K562 (cell line): ENCODE measurements at regions not wholly inside any gene's neighbourhood (a gene's known extent, or its start where the extent isn't known, plus 50 kb on each side); places are given as distances from the start of the nearest gene placed in this dataset.

Experiments used
- ATAC-seq: fragments of 200-7000 bp; cut with Tn5 transposase; 3 replicates; pipeline ENCODE4 v1.9.1; 2020; ENCODE audit warnings: moderate library complexity
- BruUV-seq: library from RNA; stranded (reverse); fragments of 400-500 nt; replicated peaks from 2 replicates; lab custom pipeline; 2021; lab: Mats Ljungman, UMichigan
- CTCF ChIA-PET: fragments of 300-600 bp; formaldehyde crosslinking; extraction: SDS; loops from one replicate; lab custom pipeline; 2021; ENCODE audit warnings: low intra/inter-chr PET ratio; lab: Yijun Ruan, JAX
- POLR2A ChIA-PET: fragments of 300-600, 350-650 bp; sonication (Branson Sonifier 250); formaldehyde crosslinking; extraction: SDS; loops from one replicate; lab custom pipeline; 2021; ENCODE audit warnings: antibody characterized with exemption, inconsistent platforms; lab: Yijun Ruan, JAX
- DNase-seq, 4 experiments: peaks; one replicate each; pipeline versions ENCODE4 v3.0.0 to v3.0.0-alpha.2; 2011 to 2018; ENCODE audit warnings: low spot score in 3 of 4, mixed read lengths in 3 of 4; ENCODE audit errors: extremely low read depth in 1 of 4
- FAIRE-seq: peaks from 2 replicates; lab custom pipeline; 2011; peaks lifted over from hg19 to GRCh38; lab: Jason Lieb, UNC
- H2AFZ ChIP-seq: 2 replicates; pipeline ENCODE4 v1.6.0; 2011; ENCODE audit warnings: low read depth, low read length, control low read depth, inconsistent platforms
- H3K27ac ChIP-seq: fragments of 200-600 bp; 3 replicates; pipeline ENCODE4 v1.8.0; 2011; ENCODE audit warnings: low read depth, mild to moderate bottlenecking, control low read depth, inconsistent platforms, low read length, moderate library complexity, mixed read lengths; ENCODE audit errors: extremely low read depth
- H3K27me3 ChIP-seq, 2 experiments: fragments of 300-600 bp in 1 of 2; 2 replicates in 1 of 2; 3 replicates in 1 of 2; pipeline versions ENCODE4 v1.6.0 to v1.8.0; 2011; ENCODE audit warnings: inconsistent platforms in 2 of 2, low read length in 2 of 2, mild to moderate bottlenecking in 1 of 2, mixed read lengths in 1 of 2, moderate library complexity in 1 of 2; ENCODE audit not compliant: control insufficient read depth in 2 of 2, insufficient read depth in 2 of 2
- H3K36me3 ChIP-seq: fragments of 300-600 bp; 3 replicates; pipeline ENCODE4 v1.8.0; 2011; ENCODE audit warnings: mild to moderate bottlenecking, low read length, inconsistent platforms; ENCODE audit not compliant: control insufficient read depth, insufficient read depth
- H3K4me1 ChIP-seq, 2 experiments: fragments of 200-600 bp in 1 of 2; replicated peaks in 1 of 2; 2 replicates in 1 of 2; 3 replicates in 1 of 2; pipeline versions ENCODE4 v1.5.1 to v1.8.0; 2011; ENCODE audit warnings: inconsistent platforms in 2 of 2, low read length in 2 of 2, mild to moderate bottlenecking in 1 of 2, mixed read lengths in 1 of 2, moderate library complexity in 1 of 2; ENCODE audit not compliant: control insufficient read depth in 2 of 2, insufficient read depth in 2 of 2
- H3K4me2 ChIP-seq: 2 replicates; pipeline ENCODE4 v1.6.1; 2011; ENCODE audit warnings: low read length, control low read depth, inconsistent platforms, mixed read lengths; ENCODE audit not compliant: insufficient read depth
- H3K4me3 ChIP-seq: fragments of 200-600 bp; sonication (generic), shearing (Covaris generic); 2 replicates; pipeline ENCODE4 v1.5.1; 2016; ENCODE audit warnings: control low read depth, inconsistent platforms
- H3K79me2 ChIP-seq: fragments of 200-600 bp; 3 replicates; pipeline ENCODE4 v1.8.0; 2011; ENCODE audit warnings: low read length, inconsistent platforms; ENCODE audit not compliant: control insufficient read depth, insufficient read depth
- H3K9ac ChIP-seq, 2 experiments: 2 replicates each; pipeline versions ENCODE4 v1.6.0 to v1.6.1; 2011; ENCODE audit warnings: low read depth in 2 of 2, low read length in 2 of 2, control low read depth in 1 of 2, inconsistent platforms in 1 of 2, mild to moderate bottlenecking in 1 of 2, mixed read lengths in 1 of 2; ENCODE audit not compliant: insufficient read depth in 1 of 2
- H3K9me1 ChIP-seq: one replicate; pipeline ENCODE4 v1.6.0; 2011; ENCODE audit warnings: inconsistent platforms, mild to moderate bottlenecking, low read length, moderate library complexity; ENCODE audit not compliant: control insufficient read depth, insufficient read depth
- H3K9me3 ChIP-seq: replicated peaks from 2 replicates; pipeline ENCODE4 v1.5.1; 2011; ENCODE audit warnings: low read depth, low read length, inconsistent platforms; ENCODE audit not compliant: control insufficient read depth, insufficient read depth
- H4K20me1 ChIP-seq: replicated peaks from 2 replicates; pipeline ENCODE4 v1.6.1; 2011; ENCODE audit warnings: low read length, inconsistent platforms, mixed read lengths; ENCODE audit not compliant: control insufficient read depth, insufficient read depth
- ADNP ChIP-seq: fragments of 200-800 bp; sonication (Bioruptor generic); IDR thresholded peaks from 2 replicates; pipeline ENCODE4 v1.6.1; 2016; ENCODE audit warnings: missing genetic modification characterization, missing compliant biosample characterization
- BCL6 ChIP-seq: fragments of 250-450 bp; sonication (Bioruptor Pico); IDR thresholded peaks from 2 replicates; pipeline ENCODE4 v1.4.0; 2020
- ETS1 ChIP-seq: conservative IDR thresholded peaks from 2 replicates; pipeline ENCODE4 v1.6.1; 2011; ENCODE audit warnings: low read depth, mild to moderate bottlenecking, low read length; ENCODE audit not compliant: control insufficient read depth
- FOXK2 ChIP-seq, 2 experiments: fragments of 450-650 bp; IDR thresholded peaks in 1 of 2; conservative IDR thresholded peaks in 1 of 2; 2 replicates each; pipeline ENCODE4 v1.6.1; 2016; ENCODE audit warnings: low read depth in 2 of 2, mild to moderate bottlenecking in 1 of 2
- JUN ChIP-seq, 2 experiments: sonication (generic) in 1 of 2; formaldehyde crosslinking in 1 of 2; IDR thresholded peaks; 2 replicates each; pipeline versions ENCODE4 v1.6.1 to v1.8.0; 2012 to 2022; ENCODE audit warnings: borderline replicate concordance in 2 of 2, mild to moderate bottlenecking in 2 of 2, improper control_type of control experiment in 1 of 2, low read depth in 1 of 2, low read length in 1 of 2, missing genetic modification reagents in 1 of 2
- MIER1 ChIP-seq: fragments of 450-650 bp; IDR thresholded peaks from 2 replicates; pipeline ENCODE4 v1.6.1; 2016; ENCODE audit warnings: antibody characterized with exemption, mild to moderate bottlenecking, low read depth
- MYC ChIP-seq, 2 experiments: fragments of 250-450 bp in 1 of 2; sonication (Bioruptor Pico) in 1 of 2; IDR thresholded peaks; 2 replicates each; pipeline versions ENCODE4 v1.5.1 to v1.6.1; 2012 to 2021; ENCODE audit warnings: low read depth in 2 of 2, borderline replicate concordance in 1 of 2, improper control_type of control experiment in 1 of 2, low read length in 1 of 2, mild to moderate bottlenecking in 1 of 2, moderate library complexity in 1 of 2
- POLR2H ChIP-seq: IDR thresholded peaks from 2 replicates; pipeline ENCODE4 v1.6.1; 2016; ENCODE audit warnings: missing genetic modification characterization, low read depth, mild to moderate bottlenecking, control low read depth, missing compliant biosample characterization, moderate library complexity
- TAF15 ChIP-seq: fragments of 200-400 bp; formaldehyde crosslinking; IDR thresholded peaks from 2 replicates; pipeline ENCODE4 v1.6.1; 2017; ENCODE audit warnings: mild to moderate bottlenecking, low read depth, low read length, moderate library complexity
- ZC3H11A ChIP-seq: IDR thresholded peaks from 2 replicates; pipeline ENCODE4 v1.6.1; 2012; ENCODE audit warnings: low read depth, low read length, improper control_type of control experiment
- ZNF395 ChIP-seq: fragments of 200-800 bp; sonication (Bioruptor generic); IDR thresholded peaks from 2 replicates; pipeline ENCODE4 v1.6.1; 2017; ENCODE audit warnings: missing genetic modification characterization, missing compliant biosample characterization
- ZNF699 ChIP-seq: fragments of 250-450 bp; sonication (Bioruptor Pico); IDR thresholded peaks from 2 replicates; pipeline ENCODE4 v1.8.0; 2021; ENCODE audit warnings: mild to moderate bottlenecking, moderate library complexity; ENCODE audit not compliant: insufficient replicate concordance
- WGBS: fragments of 100-300 bp; shearing (Covaris generic); methylation state at CpG from one replicate; pipeline ENCODE4 v1.1.6; 2016; ENCODE audit warnings: low coverage, mixed read lengths; ENCODE audit not compliant: insufficient coverage; ENCODE audit errors: missing lambda C conversion rate; 5-methylcytosine and 5-hydroxymethylcytosine counted together
- in situ Hi-C: fragments of 300-500 bp; cut with MboI; formaldehyde crosslinking; loops from 4 replicates; pipeline ENCODE4 v1.15.0; 2018; ENCODE audit warnings: inconsistent platforms, mixed read lengths
- intact Hi-C: fragments of 100-400 bp; cut with micrococcal nuclease; formaldehyde crosslinking; loops from 2 replicates; pipeline ENCODE4 v1.14.2; 2022

- Histone ChIP-seq H3K27ac (no peak overlapping the region), H3K36me3 (no peaks in the 10 kb centered on the region), H2AFZ (no peak overlapping the region), H4K20me1 (no peaks in the 10 kb centered on the region), H3K4me3 (no peak overlapping the region), H3K79me2 (no peaks in the 10 kb centered on the region), H3K9me1 (no peaks in the 10 kb centered on the region)
- POLR2A ChIA-PET: no interaction called here
- no peak for ATAC-seq
- no peak for DNase-seq
- no TSS peak for BruUV-seq
- TF ChIP-seq ETS1: no peak
- TF ChIP-seq, all 486 proteins: peak for 0
- no peak overlapping the region for H3K4me2 ChIP-seq
- no peak for FAIRE-seq
- intact Hi-C loops: no loop called here
- no peaks in the 10 kb centered on the region for H3K9me3 ChIP-seq
- in situ Hi-C loops: no loop called here
- CTCF ChIA-PET: no interaction called here
- no peaks in the 10 kb centered on the region for H3K27me3 ChIP-seq
- H3K4me1 ChIP-seq: no peaks in the 10 kb centered on the region
- no peak overlapping the region for H3K9ac ChIP-seq
Measured at GRCh38 chr18:44392933-44393332, 287.8 kb upstream of the SETBP1 start.

GRCh38 chr18:44393406-44393805 is 287.3 kb upstream of the SETBP1 start:
- Histone ChIP-seq H3K9ac (no peak overlapping the region), H3K36me3 (no peaks in the 10 kb centered on the region), H3K4me1 (no peaks in the 10 kb centered on the region), H3K27me3 (no peaks in the 10 kb centered on the region), H4K20me1 (no peaks in the 10 kb centered on the region), H3K9me1 (no peaks in the 10 kb centered on the region), H2AFZ (no peak overlapping the region), H3K4me2 (no peak overlapping the region), H3K79me2 (no peaks in the 10 kb centered on the region), H3K9me3 (no peaks in the 10 kb centered on the region), H3K4me3 (no peak overlapping the region), H3K27ac (no peak overlapping the region)
- in situ Hi-C loops: no loop called here
- 0% methylated on average over 2 of the region's 2 CpGs for WGBS
- CTCF ChIA-PET: no interaction called here
- DNase-seq (no peak), ATAC-seq (no peak), FAIRE-seq (no peak)
- BruUV-seq: no TSS peak
- intact Hi-C loops: no loop called here
- POLR2A ChIA-PET: no interaction called here
- no peak for TF ChIP-seq JUN (IDR thresholded peaks at IDR 0.05; ENCODE audit: borderline replicate concordance, low read depth, low read length)
- TF ChIP-seq JUN (CRISPR knock-in tag; IDR thresholded peaks at IDR 0.05; ENCODE audit: borderline replicate concordance): no peak
- no peak for TF ChIP-seq POLR2H (tag)
- no peak for TF ChIP-seq FOXK2 (conservative IDR thresholded peaks at IDR 0.05 in 1 of 2, IDR thresholded peaks at IDR 0.05 in 1 of 2; ENCODE audit: low read depth in 2 of 2)
- no peak for TF ChIP-seq TAF15
- TF ChIP-seq ADNP (tag): no peak
- no peak for TF ChIP-seq BCL6 (CRISPR knock-in tag)
- no peak for TF ChIP-seq ZNF395 (CRISPR knock-in tag)
- no peak for TF ChIP-seq MIER1
- no peak for TF ChIP-seq ZC3H11A
- TF ChIP-seq MYC (IDR thresholded peaks at IDR 0.05; ENCODE audit: low read depth, low read length): no peak
- no peak for TF ChIP-seq MYC (CRISPR knock-in tag; IDR thresholded peaks at IDR 0.05; ENCODE audit: borderline replicate concordance, low read depth)
- TF ChIP-seq ZNF699 (CRISPR knock-in tag): no peak
